SK-N-MC (cell line): ENCODE measurements at regions not wholly inside any gene's neighbourhood (a gene's known extent, or its start where the extent isn't known, plus 50 kb on each side); places are given as distances from the start of the nearest gene placed in this dataset.

Experiments
- DNase-seq: peaks from one replicate; pipeline ENCODE4 v3.0.0-alpha.2; 2011; ENCODE audit warnings: low read depth, low spot score
- H3K27ac ChIP-seq: fragments of 200-600 bp; sonication (generic); 2 replicates; pipeline ENCODE4 v1.5.1; 2016; ENCODE audit warnings: mixed run types
- H3K36me3 ChIP-seq: fragments of 200-600 bp; sonication (generic); 2 replicates; pipeline ENCODE4 v1.6.1; 2017; ENCODE audit warnings: antibody characterized with exemption, low read length, mixed read lengths; ENCODE audit not compliant: insufficient read depth
- H3K4me3 ChIP-seq: fragments of 200-600 bp; sonication (generic); 2 replicates; pipeline ENCODE4 v1.5.1; 2016
- H3K9ac ChIP-seq: fragments of 200-600 bp; sonication (generic); 2 replicates; pipeline ENCODE4 v1.8.0; 2017; ENCODE audit warnings: mixed run types, mixed read lengths; ENCODE audit not compliant: insufficient read length
- H3K9me3 ChIP-seq: fragments of 200-600 bp; sonication (generic); 2 replicates; pipeline ENCODE4 v1.6.1; 2017; ENCODE audit warnings: low read depth, mild to moderate bottlenecking, antibody characterized with exemption, low read length, moderate library complexity, mixed read lengths
- EZH2 ChIP-seq: fragments of 200-600 bp; sonication (generic); IDR thresholded peaks from one replicate; pipeline ENCODE4 v1.6.1; 2017; ENCODE audit warnings: antibody characterized with exemption
- FOXP2 ChIP-seq: optimal IDR thresholded peaks from 2 replicates; pipeline ENCODE3; 2011; ENCODE audit warnings: mild to moderate bottlenecking, moderate library complexity; ENCODE audit not compliant: insufficient read depth; ENCODE audit errors: extremely low read length, control extremely low read depth
- POLR2AphosphoS5 ChIP-seq: IDR thresholded peaks from 2 replicates; pipeline ENCODE4 v1.6.1; 2012; ENCODE audit warnings: mild to moderate bottlenecking, low read depth, low read length, borderline replicate concordance

GRCh38 chr1:182286761-182287160 is 104.8 kb downstream of the GLUL start:
- no peak overlapping the region for H3K27ac ChIP-seq
- H3K4me3 ChIP-seq: no peak overlapping the region
- TF ChIP-seq EZH2 (no peak), FOXP2 (no peak), POLR2AphosphoS5 (no peak)
- no peak overlapping the region for H3K9ac ChIP-seq
- no peaks in the 10 kb centered on the region for H3K36me3 ChIP-seq
- DNase-seq: no peak
- H3K9me3 ChIP-seq: no peaks in the 10 kb centered on the region

- no peaks in the 10 kb centered on the region for H3K36me3 ChIP-seq
- H3K9me3 ChIP-seq: no peaks in the 10 kb centered on the region
- H3K9ac ChIP-seq: no peak overlapping the region
- no peak overlapping the region for H3K27ac ChIP-seq
- no peak for DNase-seq
- TF ChIP-seq EZH2 (no peak), POLR2AphosphoS5 (no peak), FOXP2 (no peak)
- H3K4me3 ChIP-seq: no peak overlapping the region
Measured at GRCh38 chr1:182283746-182284544, 107.6 kb downstream of the GLUL start.

- TF ChIP-seq FOXP2 (no peak), EZH2 (no peak), POLR2AphosphoS5 (no peak)
- no peak overlapping the region for H3K4me3 ChIP-seq
Measured at GRCh38 chr1:182281541-182281940, 110.0 kb downstream of the GLUL start.

GRCh38 chr1:182280504-182280900 is 111.1 kb downstream of the GLUL start:
- no peak for DNase-seq
- Histone ChIP-seq H3K9me3 (no peaks in the 10 kb centered on the region), H3K9ac (no peak overlapping the region), H3K4me3 (no peak overlapping the region), H3K27ac (no peak overlapping the region), H3K36me3 (no peaks in the 10 kb centered on the region)
- TF ChIP-seq POLR2AphosphoS5 (no peak), EZH2 (no peak), FOXP2 (no peak)

More at GRCh38 chr1:182281541-182281940, 110.0 kb downstream of the GLUL start:
- H3K9me3 ChIP-seq: no peaks in the 10 kb centered on the region
- H3K27ac ChIP-seq: no peak overlapping the region
- DNase-seq: no peak
- H3K36me3 ChIP-seq: no peaks in the 10 kb centered on the region
- H3K9ac ChIP-seq: no peak overlapping the region

- Histone ChIP-seq H3K9ac (no peak overlapping the region), H3K27ac (no peak overlapping the region), H3K36me3 (no peaks in the 10 kb centered on the region), H3K4me3 (no peak overlapping the region), H3K9me3 (no peaks in the 10 kb centered on the region)
- no peak for TF ChIP-seq POLR2AphosphoS5
- TF ChIP-seq EZH2: no peak
- no peak for TF ChIP-seq FOXP2
- DNase-seq: no peak
Measured at GRCh38 chr1:182279724-182280503, 111.7 kb downstream of the GLUL start.

GRCh38 chr1:182279302-182279701 is 112.3 kb downstream of the GLUL start:
- Histone ChIP-seq H3K9me3 (no peaks in the 10 kb centered on the region), H3K27ac (no peak overlapping the region), H3K36me3 (no peaks in the 10 kb centered on the region), H3K4me3 (no peak overlapping the region), H3K9ac (no peak overlapping the region)
- TF ChIP-seq FOXP2 (no peak), POLR2AphosphoS5 (no peak), EZH2 (no peak)
- no peak for DNase-seq

- Histone ChIP-seq H3K27ac (no peak overlapping the region), H3K36me3 (no peaks in the 10 kb centered on the region), H3K9me3 (no peaks in the 10 kb centered on the region), H3K9ac (no peak overlapping the region), H3K4me3 (no peak overlapping the region)
- TF ChIP-seq EZH2 (no peak), POLR2AphosphoS5 (no peak), FOXP2 (no peak)
- DNase-seq: no peak
Measured at GRCh38 chr1:182278144-182279054, 113.2 kb downstream of the GLUL start.
